Activated CD4-positive, alpha-beta T cell treated with anti-CD3 and anti-CD28 coated beads for 36 hours (primary cell): ENCODE measurements at regions not wholly inside any gene's neighbourhood (a gene's known extent, or its start where the extent isn't known, plus 50 kb on each side); places are given as distances from the start of the nearest gene placed in this dataset.

ENCODE experiments used
- ATAC-seq: fragments of 200-7000 bp; cut with Tn5 transposase; one replicate; pipeline ENCODE4 v1.10.0; 2021; ENCODE audit warnings: mild to moderate bottlenecking, moderate library complexity
- CTCF ChIA-PET: fragments of 350-600 bp; sonication (Branson Sonifier 250); formaldehyde crosslinking; loops from one replicate; lab custom pipeline; 2021; ENCODE audit warnings: antibody characterized with exemption; lab: Charles Lee
- POLR2A ChIA-PET: fragments of 350-600 bp; sonication (Branson Sonifier 250); formaldehyde crosslinking; loops from one replicate; lab custom pipeline; 2021; ENCODE audit warnings: antibody characterized with exemption, inconsistent platforms; lab: Charles Lee
- DNase-seq: peaks from one replicate; pipeline ENCODE4 v3.0.0-alpha.2; 2020
- H3K27ac Mint-ChIP-seq: one replicate; pipeline ENCODE4 v1.8.0; 2021; ENCODE audit warnings: mixed read lengths
- H3K27me3 Mint-ChIP-seq: one replicate; pipeline ENCODE4 v1.8.0; 2021; ENCODE audit warnings: mixed read lengths
- H3K36me3 Mint-ChIP-seq: one replicate; pipeline ENCODE4 v1.8.0; 2021; ENCODE audit warnings: low read depth, mixed read lengths
- H3K4me1 Mint-ChIP-seq: one replicate; pipeline ENCODE4 v1.8.0; 2021; ENCODE audit warnings: mixed read lengths
- H3K4me3 Mint-ChIP-seq: one replicate; pipeline ENCODE4 v1.8.0; 2021; ENCODE audit warnings: mild to moderate bottlenecking, moderate library complexity, mixed read lengths
- H3K9me3 Mint-ChIP-seq: one replicate; pipeline ENCODE4 v1.8.0; 2021; ENCODE audit warnings: low read depth, mixed read lengths
- intact Hi-C, 2 experiments: fragments of 100-400 bp; cut with DNase I in 1 of 2; cut with micrococcal nuclease in 1 of 2; formaldehyde crosslinking; loops; one replicate each; pipeline versions ENCODE4 v1.14.2 to v1.15.1; 2022 to 2024; cut with DNase I, micrococcal nuclease

GRCh38 chr6:18674346-18674745 lies 287.2 kb downstream of the RNF144B start:
- ChIA-PET CTCF (no interaction called here), POLR2A (no interaction called here)
- Mint-ChIP-seq H3K4me1 (no peaks in the 10 kb centered on the region), H3K27me3 (peaks cover 2% of the 10 kb centered on the region), H3K27ac (no peak overlapping the region), H3K9me3 (peaks cover 6% of the 10 kb centered on the region), H3K36me3 (no peaks in the 10 kb centered on the region), H3K4me3 (no peak overlapping the region)
- ATAC-seq (no peak), DNase-seq (no peak)
- intact Hi-C loops = no loop called here

GRCh38 chr6:18675881-18676280 lies 288.7 kb downstream of the RNF144B start:
- no peaks in the 10 kb centered on the region for H3K4me1 Mint-ChIP-seq
- H3K27me3 Mint-ChIP-seq = peaks cover 2% of the 10 kb centered on the region
- CTCF ChIA-PET = interaction anchor here (0.8 kb wide), 1 partner anchor 344 kb away, joined by 3 read pairs; no protein-coding TSS in a partner anchor
- ATAC-seq (no peak), DNase-seq (no peak)
- no peak overlapping the region for H3K27ac Mint-ChIP-seq
- intact Hi-C loops = no loop called here
- no peak overlapping the region for H3K4me3 Mint-ChIP-seq
- POLR2A ChIA-PET = no interaction called here
- H3K9me3 Mint-ChIP-seq = peaks cover 6% of the 10 kb centered on the region
- no peaks in the 10 kb centered on the region for H3K36me3 Mint-ChIP-seq

GRCh38 chr6:18676548-18676947 lies 289.4 kb downstream of the RNF144B start:
- POLR2A ChIA-PET = no interaction called here
- Mint-ChIP-seq H3K27me3 (no peaks in the 10 kb centered on the region), H3K36me3 (no peaks in the 10 kb centered on the region), H3K9me3 (peaks cover 6% of the 10 kb centered on the region), H3K4me3 (no peak overlapping the region), H3K4me1 (no peaks in the 10 kb centered on the region), H3K27ac (no peak overlapping the region)
- CTCF ChIA-PET = no interaction called here
- intact Hi-C loops = no loop called here
- no peak for DNase-seq
- no peak for ATAC-seq

- no peaks in the 10 kb centered on the region for H3K27me3 Mint-ChIP-seq
- ATAC-seq (no peak), DNase-seq (no peak)
- H3K9me3 Mint-ChIP-seq = peaks cover 6% of the 10 kb centered on the region
- ChIA-PET POLR2A (no interaction called here), CTCF (no interaction called here)
- H3K36me3 Mint-ChIP-seq = no peaks in the 10 kb centered on the region
- no peak overlapping the region for H3K4me3 Mint-ChIP-seq
- intact Hi-C loops = no loop called here
- no peak overlapping the region for H3K27ac Mint-ChIP-seq
- H3K4me1 Mint-ChIP-seq = no peaks in the 10 kb centered on the region
Measured at GRCh38 chr6:18680842-18681241, 293.7 kb downstream of the RNF144B start.

- Mint-ChIP-seq H3K4me1 (no peaks in the 10 kb centered on the region), H3K27ac (no peak overlapping the region), H3K27me3 (no peaks in the 10 kb centered on the region), H3K36me3 (no peaks in the 10 kb centered on the region), H3K4me3 (no peak overlapping the region), H3K9me3 (peaks cover 6% of the 10 kb centered on the region)
- CTCF ChIA-PET = no interaction called here
- intact Hi-C loops = no loop called here
- POLR2A ChIA-PET = no interaction called here
- DNase-seq (no peak), ATAC-seq (no peak)
Measured at GRCh38 chr6:18681832-18682503, 294.8 kb downstream of the RNF144B start.

GRCh38 chr6:18684343-18684742 lies 297.2 kb downstream of the RNF144B start:
- intact Hi-C loops = no loop called here
- ChIA-PET CTCF (no interaction called here), POLR2A (no interaction called here)
- Mint-ChIP-seq H3K27ac (no peak overlapping the region), H3K9me3 (no peaks in the 10 kb centered on the region), H3K36me3 (no peaks in the 10 kb centered on the region), H3K27me3 (no peaks in the 10 kb centered on the region), H3K4me1 (no peaks in the 10 kb centered on the region), H3K4me3 (no peak overlapping the region)
- DNase-seq (no peak), ATAC-seq (no peak)

- no peaks in the 10 kb centered on the region for H3K4me1 Mint-ChIP-seq
- H3K27ac Mint-ChIP-seq = no peak overlapping the region
- ATAC-seq (no peak), DNase-seq (no peak)
- ChIA-PET CTCF (no interaction called here), POLR2A (no interaction called here)
- no peak overlapping the region for H3K4me3 Mint-ChIP-seq
- H3K36me3 Mint-ChIP-seq = no peaks in the 10 kb centered on the region
- intact Hi-C loops = no loop called here
- H3K9me3 Mint-ChIP-seq = no peaks in the 10 kb centered on the region
- H3K27me3 Mint-ChIP-seq = no peaks in the 10 kb centered on the region
Measured at GRCh38 chr6:18692929-18693685, 306.0 kb downstream of the RNF144B start.

GRCh38 chr6:18693881-18694280 lies 306.7 kb downstream of the RNF144B start:
- CTCF ChIA-PET = no interaction called here
- Mint-ChIP-seq H3K36me3 (no peaks in the 10 kb centered on the region), H3K27me3 (no peaks in the 10 kb centered on the region), H3K4me1 (no peaks in the 10 kb centered on the region), H3K9me3 (no peaks in the 10 kb centered on the region), H3K27ac (no peak overlapping the region), H3K4me3 (no peak overlapping the region)
- POLR2A ChIA-PET = no interaction called here
- DNase-seq (no peak), ATAC-seq (no peak)
- intact Hi-C loops = no loop called here

- ATAC-seq = no peak
- H3K4me1 Mint-ChIP-seq = no peaks in the 10 kb centered on the region
- no peak overlapping the region for H3K4me3 Mint-ChIP-seq
- intact Hi-C loops = no loop called here
- ChIA-PET POLR2A (no interaction called here), CTCF (no interaction called here)
- no peaks in the 10 kb centered on the region for H3K27me3 Mint-ChIP-seq
- peaks cover 2% of the 10 kb centered on the region for H3K9me3 Mint-ChIP-seq
- no peaks in the 10 kb centered on the region for H3K36me3 Mint-ChIP-seq
- no peak overlapping the region for H3K27ac Mint-ChIP-seq
- DNase-seq = no peak
Measured at GRCh38 chr6:18703546-18703945, 316.4 kb downstream of the RNF144B start.

GRCh38 chr6:18707714-18708439 lies 320.7 kb downstream of the RNF144B start:
- no peaks in the 10 kb centered on the region for H3K4me1 Mint-ChIP-seq
- H3K9me3 Mint-ChIP-seq = peaks cover 2% of the 10 kb centered on the region
- ATAC-seq (no peak), DNase-seq (no peak)
- no peak overlapping the region for H3K4me3 Mint-ChIP-seq
- no peaks in the 10 kb centered on the region for H3K36me3 Mint-ChIP-seq
- H3K27ac Mint-ChIP-seq = no peak overlapping the region
- intact Hi-C loops = no loop called here
- H3K27me3 Mint-ChIP-seq = no peaks in the 10 kb centered on the region
- ChIA-PET POLR2A (no interaction called here), CTCF (interaction anchor here (0.5 kb wide), 1 partner anchor 16 kb away, joined by 3 read pairs; no protein-coding TSS in a partner anchor)

GRCh38 chr6:18712595-18712994 lies 325.4 kb downstream of the RNF144B start:
- no peak overlapping the region for H3K4me3 Mint-ChIP-seq
- no peak for ATAC-seq

More at GRCh38 chr6:18712595-18712994, 325.4 kb downstream of the RNF144B start:
- H3K27ac Mint-ChIP-seq = no peak overlapping the region
- intact Hi-C loops = no loop called here
- H3K4me1 Mint-ChIP-seq = no peaks in the 10 kb centered on the region
- H3K36me3 Mint-ChIP-seq = no peaks in the 10 kb centered on the region
- H3K9me3 Mint-ChIP-seq = peaks cover 4% of the 10 kb centered on the region
- no peaks in the 10 kb centered on the region for H3K27me3 Mint-ChIP-seq
- ChIA-PET CTCF (no interaction called here), POLR2A (no interaction called here)
- DNase-seq = no peak
